AG08395 (cell line): ENCODE measurements at regions not wholly inside any gene's neighbourhood (a gene's known extent, or its start where the extent isn't known, plus 50 kb on each side); places are given as distances from the start of the nearest gene placed in this dataset.
"Not testable (repeated sequence)": the region's sequence is repeated elsewhere in the genome, so short reads cannot be mapped to it uniquely, and the experiment has no call there.

Experiments
- DNase-seq: peaks from one replicate; pipeline ENCODE4 v3.0.0; 2012; ENCODE audit warnings: mixed read lengths, low spot score

DNA sequence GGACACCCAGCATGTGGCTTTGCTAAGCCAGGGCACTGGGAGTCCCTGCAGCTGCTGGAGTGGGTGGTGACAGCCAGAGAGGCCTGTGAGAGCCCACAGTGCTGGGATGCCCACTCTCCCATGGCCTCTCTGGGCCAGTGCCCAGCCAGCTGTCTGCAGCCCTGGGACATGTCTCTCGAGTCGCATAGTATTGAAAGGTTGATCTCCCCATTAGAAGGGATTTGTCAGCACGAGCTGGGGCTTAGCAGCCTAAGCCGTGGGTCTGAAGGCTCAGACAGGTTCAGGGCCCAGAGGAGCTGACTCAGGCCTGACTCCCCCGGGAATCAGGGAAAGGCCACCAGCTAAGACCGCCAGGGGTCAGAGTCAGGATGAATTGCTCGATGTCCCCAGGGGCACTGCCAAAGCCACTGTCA is 53.5 kb downstream of the FOXD2 start:
- no peak for DNase-seq

GRCh38 chr1:47495176-47495713 is 57.4 kb downstream of the FOXD2 start:
- DNase-seq = no peak

DNA sequence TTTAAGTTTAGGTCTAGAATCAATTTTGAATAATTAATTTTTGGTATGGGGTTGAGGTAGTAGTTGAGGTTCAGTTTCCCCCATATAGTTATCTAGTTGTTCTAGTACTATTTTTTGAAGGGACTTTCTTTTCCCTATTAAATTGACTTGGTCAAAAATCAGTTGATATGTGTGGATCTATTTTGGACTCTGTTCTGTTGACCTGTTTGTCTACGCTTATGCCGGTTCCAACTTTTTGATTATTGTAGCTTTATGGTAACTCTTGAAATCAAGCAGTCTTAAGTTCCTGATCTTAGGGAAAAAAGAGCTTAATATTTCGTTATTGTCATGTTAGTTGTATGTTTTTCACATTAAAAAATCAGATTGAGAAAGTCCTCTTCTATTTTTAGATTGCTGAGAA is 60.7 kb downstream of the FOXD2 start:
- DNase-seq = no peak

DNA sequence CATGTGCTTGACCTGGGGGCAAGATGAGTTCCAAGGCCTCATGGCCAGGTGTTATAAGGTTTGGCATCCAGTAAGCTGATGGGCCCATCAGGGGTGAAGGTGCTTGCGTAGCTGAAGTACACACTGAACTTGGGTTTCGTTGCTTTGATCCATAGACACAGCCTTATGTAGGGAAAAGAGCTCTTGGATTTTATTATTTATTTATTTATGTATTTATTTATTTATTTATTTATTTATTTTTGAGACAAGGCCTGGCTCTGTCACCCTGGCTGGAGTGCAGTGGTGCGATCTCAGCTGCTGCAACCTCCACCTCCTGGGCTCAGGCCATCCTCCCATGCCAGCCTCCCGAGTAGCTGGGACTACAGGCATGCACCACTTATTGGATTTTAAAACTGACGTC is 63.2 kb downstream of the FOXD2 start:
- no peak for DNase-seq

- DNase-seq = no peak
These were observed 65.0 kb downstream of the FOXD2 start for GRCh38 chr1:47502746-47503370.

DNA sequence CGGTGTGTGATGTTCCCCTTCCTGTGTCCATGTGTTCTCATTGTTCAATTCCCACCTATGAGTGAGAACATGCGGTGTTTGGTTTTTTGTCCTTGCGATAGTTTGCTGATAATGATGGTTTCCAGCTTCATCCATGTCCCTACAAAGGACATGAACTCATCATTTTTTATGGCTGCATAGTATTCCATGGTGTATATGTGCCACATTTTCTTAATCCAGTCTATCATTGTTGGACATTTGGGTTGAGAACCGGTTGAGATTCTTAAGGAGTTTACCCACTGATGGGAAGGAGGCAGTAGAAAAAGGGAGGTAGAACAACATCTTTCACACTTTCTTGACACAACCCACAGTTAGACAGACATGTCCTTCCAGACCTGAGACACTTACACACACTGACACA is 67.0 kb downstream of the FOXD2 start:
- not testable (repeated sequence) for DNase-seq

DNA sequence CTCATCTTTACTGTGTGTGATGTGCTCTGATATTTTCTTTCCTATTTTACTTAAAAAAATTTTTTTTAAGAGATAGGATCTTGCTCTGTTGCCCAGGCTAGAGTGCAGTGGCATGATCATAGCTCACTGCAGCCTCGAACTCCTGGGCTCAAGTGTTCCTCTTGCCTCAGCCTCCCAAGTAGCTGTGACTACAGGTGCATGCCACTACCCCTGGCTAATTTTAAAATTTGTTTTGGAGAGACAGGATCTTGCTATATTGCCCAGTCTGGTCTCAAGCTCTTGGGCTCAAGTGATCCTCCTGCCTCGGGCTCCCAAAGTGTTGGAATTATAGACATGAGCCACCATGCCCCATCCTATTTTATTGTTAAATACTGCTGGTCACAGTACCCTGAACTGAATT is 67.4 kb downstream of the FOXD2 start:
- DNase-seq = no peak

DNA sequence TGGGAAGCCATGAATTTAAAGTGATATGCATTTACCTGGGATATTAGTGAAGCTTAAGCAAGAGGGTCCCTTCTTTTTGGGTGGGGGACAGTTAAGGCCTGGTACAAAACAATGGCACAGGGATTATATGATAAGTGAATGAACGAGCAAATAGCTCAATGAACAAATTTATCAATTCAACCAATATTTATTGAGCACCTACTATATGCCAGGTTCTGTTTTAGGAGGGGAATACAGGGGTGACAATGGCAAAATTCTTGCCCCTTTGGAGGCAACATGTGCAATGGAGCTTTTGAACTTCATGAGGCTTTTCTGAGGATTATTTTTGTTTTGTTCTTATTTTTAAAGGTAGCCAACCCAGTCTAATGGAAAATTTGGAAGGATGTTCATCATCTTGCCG is 68.2 kb downstream of the FOXD2 start:
- DNase-seq = no peak

- no peak for DNase-seq
These were observed 69.3 kb downstream of the FOXD2 start for GRCh38 chr1:47507144-47507543.

- no peak for DNase-seq
These were observed 70.2 kb downstream of the FOXD2 start for GRCh38 chr1:47507881-47508701.

DNA sequence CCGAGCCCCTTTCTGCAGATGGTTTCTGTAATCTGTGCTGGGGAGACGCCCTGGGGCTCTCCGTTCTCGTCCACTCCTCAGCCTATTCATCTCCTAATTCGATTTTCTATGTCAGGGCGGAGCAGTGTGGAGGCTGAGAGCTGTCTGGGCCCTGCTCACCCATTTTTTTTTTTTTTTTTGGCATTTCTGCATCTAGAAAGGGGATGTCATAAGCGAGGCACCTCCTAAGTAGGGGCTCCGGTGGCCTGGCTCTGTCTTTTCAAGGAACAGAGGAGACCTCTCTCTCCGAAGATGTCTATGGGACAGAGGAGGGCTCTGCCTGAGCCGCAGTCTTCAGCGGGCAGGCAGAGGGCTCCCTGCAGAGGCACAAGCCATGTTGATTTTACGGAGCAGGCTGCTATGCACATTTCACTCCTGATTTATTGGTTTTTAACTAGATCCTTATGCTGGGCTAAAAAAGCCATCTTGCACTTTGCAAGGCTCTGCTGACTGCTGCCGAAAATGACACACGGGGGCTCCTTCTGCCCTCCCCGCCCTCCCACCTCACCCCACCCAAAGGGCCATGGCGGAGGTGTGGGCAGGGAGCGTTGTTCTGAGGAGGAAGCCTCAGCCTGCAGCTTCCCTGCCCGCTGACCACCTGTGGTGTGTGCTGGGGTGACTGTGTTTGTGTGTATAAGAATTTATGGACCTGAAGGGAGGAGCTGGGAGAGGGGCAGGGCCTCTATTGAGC is 71.0 kb downstream of the FOXD2 start:
- no peak for DNase-seq

DNA sequence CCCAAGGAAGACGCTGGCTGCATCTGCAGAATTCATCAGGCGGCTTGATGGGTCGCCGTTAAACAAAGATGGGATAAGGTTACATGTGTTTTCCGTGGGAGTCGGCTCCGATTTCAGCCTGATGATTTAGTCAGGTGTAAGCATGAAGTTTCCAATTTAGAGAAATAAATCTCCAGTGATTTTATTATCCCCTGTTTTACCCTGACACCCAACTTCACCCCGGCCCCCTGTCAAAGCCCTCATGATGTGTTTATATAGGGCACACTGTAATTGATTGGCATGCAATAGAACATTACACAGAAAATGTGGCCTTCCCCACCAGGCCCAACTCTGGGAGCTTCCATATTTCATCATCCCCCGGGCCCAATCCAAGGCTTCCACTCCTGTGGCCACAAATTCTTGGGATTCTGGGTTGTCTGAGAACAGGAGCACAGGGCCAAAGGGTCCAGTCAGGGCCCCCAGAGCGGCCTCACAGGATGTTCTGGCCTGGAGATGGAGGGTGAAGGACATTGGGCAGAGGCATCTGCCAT is 72.5 kb downstream of the FOXD2 start:
- no peak for DNase-seq

DNA sequence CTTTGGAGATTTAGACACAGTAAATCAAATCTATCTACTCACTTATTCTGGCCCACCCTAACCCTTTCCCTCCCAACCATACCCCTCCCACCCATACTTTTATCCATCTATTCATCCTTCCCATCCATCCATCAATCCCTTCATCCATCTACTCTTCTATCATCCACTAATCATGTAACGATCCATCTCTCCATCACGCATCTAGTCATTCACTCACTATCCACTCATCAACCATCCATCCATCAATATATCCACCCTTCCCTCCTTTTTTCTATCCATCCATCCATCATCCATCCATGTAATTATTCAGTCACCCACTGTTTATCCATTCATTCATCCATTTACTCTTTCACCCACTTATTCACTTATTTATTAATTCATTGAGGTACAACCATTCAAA is 74.0 kb downstream of the FOXD2 start:
- DNase-seq = no peak

DNA sequence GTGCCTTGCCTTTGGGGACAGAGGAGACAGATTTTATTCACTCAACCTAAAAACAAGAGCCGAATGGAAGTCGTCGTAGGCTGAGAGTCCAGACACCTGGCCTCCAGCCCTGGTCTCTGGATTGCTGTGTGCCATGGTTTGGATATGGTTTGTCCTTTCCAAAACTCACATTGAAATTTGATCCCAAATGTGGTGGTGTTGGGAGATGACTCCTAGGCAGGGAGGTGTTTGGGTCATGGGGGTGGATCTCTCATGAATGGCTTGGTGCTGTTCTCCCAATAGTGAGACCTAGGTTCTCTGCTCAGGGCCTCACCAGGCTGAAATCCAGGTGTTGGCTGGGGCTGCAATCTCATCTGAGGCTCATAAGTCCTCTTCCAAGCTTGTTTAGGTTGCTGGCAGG is 75.5 kb downstream of the FOXD2 start:
- DNase-seq = no peak

DNA sequence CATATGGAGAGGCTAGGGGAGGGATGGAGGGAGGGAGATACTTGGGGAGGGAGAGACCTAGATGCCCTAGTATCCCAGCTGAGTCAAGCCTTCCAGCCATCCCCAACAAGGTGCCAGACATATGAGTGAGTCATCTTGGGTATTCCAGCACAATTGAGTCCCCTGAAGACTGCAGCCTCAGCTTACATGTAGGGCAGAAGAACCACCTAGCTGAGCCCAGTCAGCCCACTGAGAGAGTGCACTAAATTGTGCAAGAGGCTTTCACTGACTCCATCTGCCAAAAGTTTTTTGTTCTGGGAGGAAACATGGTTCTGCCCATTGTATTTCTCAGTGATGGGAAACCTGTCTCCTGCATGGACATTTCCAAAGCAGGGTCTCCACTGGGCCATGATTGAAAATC is 76.4 kb downstream of the FOXD2 start:
- DNase-seq = no peak

DNA sequence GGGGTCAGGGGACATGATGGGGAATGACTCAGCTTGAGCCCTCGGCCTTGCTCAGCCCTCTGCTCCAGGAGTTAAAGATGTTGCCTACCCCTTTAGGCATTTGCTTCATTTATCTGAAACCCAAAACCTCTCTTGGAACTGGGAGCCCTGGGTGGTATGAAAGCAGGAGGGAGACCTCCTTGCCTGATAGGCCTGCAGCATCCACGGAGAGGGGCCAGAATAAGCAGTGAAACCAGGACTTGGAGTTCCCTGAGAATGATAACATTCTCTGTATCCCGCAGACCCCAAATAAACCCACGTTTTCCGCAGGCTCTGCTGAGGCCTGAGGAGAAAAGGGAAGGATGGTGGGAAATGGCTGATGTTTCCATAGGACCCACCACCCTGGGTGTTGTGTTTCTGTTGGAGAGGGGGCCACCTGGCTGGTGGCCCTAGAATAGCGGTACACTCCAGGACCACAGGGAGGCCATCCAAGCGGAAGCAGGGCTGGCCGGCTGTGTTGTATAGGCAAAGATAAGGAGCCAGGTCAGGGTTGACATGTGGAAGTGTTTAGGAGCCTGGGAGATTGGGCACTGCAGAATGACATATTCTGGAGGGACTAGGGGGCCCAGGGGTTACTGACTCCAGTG is 77.4 kb downstream of the FOXD2 start:
- no peak for DNase-seq

DNA sequence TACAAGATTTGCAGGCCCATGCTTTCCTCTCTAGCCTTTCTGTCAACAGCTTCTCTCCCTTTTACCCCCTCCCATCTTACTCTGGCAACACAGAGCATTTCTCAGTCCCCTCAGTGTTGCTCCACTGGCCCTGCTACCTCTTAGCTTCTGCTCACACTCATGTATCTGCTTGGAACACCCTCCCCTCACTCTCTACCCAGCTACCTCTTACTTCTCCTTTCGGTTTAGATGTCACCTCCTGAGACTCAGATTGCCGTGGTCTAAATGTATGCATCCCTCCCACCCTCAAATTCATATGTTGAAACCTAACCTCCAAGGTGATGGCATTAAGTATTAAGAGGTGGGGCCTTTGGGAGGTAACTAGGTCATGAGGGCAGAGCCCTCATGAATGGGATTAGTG is 80.1 kb downstream of the FOXD2 start:
- DNase-seq = no peak

DNA sequence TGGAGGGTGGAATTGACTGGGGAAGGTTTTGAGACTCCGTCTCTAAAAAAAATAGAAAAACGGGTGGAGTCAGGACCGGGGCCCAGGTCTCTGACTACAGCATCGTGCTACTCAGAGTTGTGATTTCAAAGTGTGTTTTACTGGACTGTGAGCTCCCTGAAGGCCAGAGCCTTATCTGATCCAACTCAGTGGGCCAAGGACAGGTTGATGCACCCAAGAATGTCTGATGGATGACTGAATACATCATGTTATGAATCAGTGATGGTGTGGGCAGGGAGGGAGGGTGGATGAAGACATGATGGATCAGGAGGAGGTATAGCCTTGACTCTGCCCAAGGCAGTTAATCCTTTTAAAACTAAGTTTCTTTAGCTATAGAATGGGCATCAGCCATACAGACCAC is 81.6 kb downstream of the FOXD2 start:
- no peak for DNase-seq

DNA sequence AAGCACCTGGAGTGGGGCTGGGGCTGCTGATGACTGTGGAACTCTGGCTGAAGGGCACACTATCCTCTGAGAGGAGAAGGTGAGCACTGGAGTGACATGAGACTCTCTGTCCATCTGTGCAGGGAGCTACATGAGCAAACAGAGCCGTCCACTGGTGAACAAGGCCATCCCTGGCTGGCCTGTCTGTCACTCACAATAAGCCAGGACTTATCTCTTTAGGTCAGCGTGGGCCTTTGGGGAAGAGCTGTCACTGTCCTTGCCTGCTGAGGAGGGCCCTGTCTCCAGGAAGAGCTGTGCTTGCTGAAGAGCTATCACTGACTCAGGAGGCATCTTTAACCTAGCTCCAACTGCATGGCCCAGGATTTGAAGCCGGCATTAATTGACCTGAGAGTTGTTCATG is 82.1 kb downstream of the FOXD2 start:
- no peak for DNase-seq

GRCh38 chr1:47521034-47521881 is 83.4 kb downstream of the FOXD2 start:
- no peak for DNase-seq
